Loucy (cell line): ENCODE measurements at regions not wholly inside any gene's neighbourhood (a gene's known extent, or its start where the extent isn't known, plus 50 kb on each side); places are given as distances from the start of the nearest gene placed in this dataset.

Source experiments
- H2AFZ ChIP-seq: fragments of 200-600 bp; sonication (generic); 2 replicates; pipeline ENCODE4 v1.6.0; 2016; ENCODE audit warnings: antibody characterized with exemption, mild to moderate bottlenecking, low read length, moderate library complexity
- H3F3A ChIP-seq: fragments of 200-600 bp; 2 replicates; pipeline ENCODE4 v1.6.0; 2016; ENCODE audit warnings: antibody characterized with exemption, low read depth, mild to moderate bottlenecking
- H3K27me3 ChIP-seq: fragments of 200-600 bp; sonication (generic); 2 replicates; pipeline ENCODE4 v1.6.1; 2014; ENCODE audit warnings: low read length, mild to moderate bottlenecking; ENCODE audit not compliant: insufficient read depth, poor library complexity, severe bottlenecking
- H3K36me3 ChIP-seq: fragments of 200-600 bp; sonication (generic); 2 replicates; pipeline ENCODE4 v1.6.1; 2016; ENCODE audit warnings: low read length; ENCODE audit not compliant: insufficient read depth
- H3K4me1 ChIP-seq: fragments of 200-600 bp; sonication (generic); 2 replicates; pipeline ENCODE4 v1.5.1; 2014; ENCODE audit warnings: low read length, mild to moderate bottlenecking; ENCODE audit not compliant: insufficient read depth, poor library complexity, severe bottlenecking
- H3K4me2 ChIP-seq: fragments of 200-600 bp; sonication (generic); 2 replicates; pipeline ENCODE4 v1.6.0; 2014; ENCODE audit warnings: antibody characterized with exemption, low read length, low read depth, mild to moderate bottlenecking; ENCODE audit not compliant: poor library complexity, severe bottlenecking
- H3K4me3 ChIP-seq: fragments of 200-600 bp; sonication (generic); 2 replicates; pipeline ENCODE4 v1.5.1; 2014; ENCODE audit warnings: low read length, mild to moderate bottlenecking, mixed read lengths; ENCODE audit not compliant: poor library complexity, severe bottlenecking
- H3K79me2 ChIP-seq: fragments of 200-600 bp; sonication (generic); 2 replicates; pipeline ENCODE4 v1.6.1; 2014; ENCODE audit warnings: low read length; ENCODE audit not compliant: insufficient read depth
- H3K9ac ChIP-seq: fragments of 200-600 bp; sonication (generic); 2 replicates; pipeline ENCODE4 v1.6.0; 2014; ENCODE audit warnings: mild to moderate bottlenecking, low read depth, low read length, moderate library complexity; ENCODE audit not compliant: poor library complexity, severe bottlenecking
- H3K9me2 ChIP-seq: fragments of 200-600 bp; sonication (generic); replicated peaks from 2 replicates; pipeline ENCODE4 v1.6.1; 2016; ENCODE audit warnings: low read depth, low read length, mixed read lengths
- H3K9me3 ChIP-seq: fragments of 200-600 bp; sonication (generic); 2 replicates; pipeline ENCODE4 v1.6.1; 2014; ENCODE audit warnings: mild to moderate bottlenecking, antibody characterized with exemption, low read length, low read depth; ENCODE audit not compliant: insufficient read depth
- H4K20me1 ChIP-seq: fragments of 200-600 bp; sonication (generic); 2 replicates; pipeline ENCODE4 v1.6.0; 2014; ENCODE audit warnings: antibody characterized with exemption, low read length, mild to moderate bottlenecking; ENCODE audit not compliant: insufficient read depth, poor library complexity, severe bottlenecking
- CTCF ChIP-seq: fragments of 200-600 bp; sonication (generic); conservative IDR thresholded peaks from 2 replicates; pipeline ENCODE4 v1.5.1; 2014; ENCODE audit warnings: mild to moderate bottlenecking, antibody characterized with exemption, low read length
- EZH2phosphoT487 ChIP-seq: fragments of 200-600 bp; IDR thresholded peaks from 2 replicates; pipeline ENCODE4 v1.6.1; 2018; ENCODE audit warnings: antibody characterized with exemption, mild to moderate bottlenecking, moderate library complexity, borderline replicate concordance

GRCh38 chr4:22055954-22056353, 107.4 kb upstream of the KCNIP4 start:
- TF ChIP-seq EZH2phosphoT487 = no peak
- TF ChIP-seq CTCF = no peak
- Histone ChIP-seq H3F3A (no peaks in the 10 kb centered on the region), H3K9ac (no peak overlapping the region), H4K20me1 (no peaks in the 10 kb centered on the region), H2AFZ (no peak overlapping the region), H3K9me2 (no peaks in the 10 kb centered on the region), H3K4me2 (no peak overlapping the region), H3K4me1 (no peaks in the 10 kb centered on the region), H3K27me3 (no peaks in the 10 kb centered on the region), H3K4me3 (no peak overlapping the region), H3K36me3 (no peaks in the 10 kb centered on the region), H3K9me3 (no peaks in the 10 kb centered on the region), H3K79me2 (no peaks in the 10 kb centered on the region)

- no peaks in the 10 kb centered on the region for H3K36me3 ChIP-seq
- no peak for TF ChIP-seq CTCF
- no peak for TF ChIP-seq EZH2phosphoT487
- H3K27me3 ChIP-seq = no peaks in the 10 kb centered on the region
- H3K4me1 ChIP-seq = no peaks in the 10 kb centered on the region
- H3K4me3 ChIP-seq = no peak overlapping the region
- H2AFZ ChIP-seq = no peak overlapping the region
- H4K20me1 ChIP-seq = no peaks in the 10 kb centered on the region
- H3K79me2 ChIP-seq = no peaks in the 10 kb centered on the region
- no peaks in the 10 kb centered on the region for H3F3A ChIP-seq
- no peaks in the 10 kb centered on the region for H3K9me3 ChIP-seq
- H3K4me2 ChIP-seq = no peak overlapping the region
- H3K9ac ChIP-seq = no peak overlapping the region
- H3K9me2 ChIP-seq = no peaks in the 10 kb centered on the region
Measured at GRCh38 chr4:22052076-22052475, 103.5 kb upstream of the KCNIP4 start.

DNA sequence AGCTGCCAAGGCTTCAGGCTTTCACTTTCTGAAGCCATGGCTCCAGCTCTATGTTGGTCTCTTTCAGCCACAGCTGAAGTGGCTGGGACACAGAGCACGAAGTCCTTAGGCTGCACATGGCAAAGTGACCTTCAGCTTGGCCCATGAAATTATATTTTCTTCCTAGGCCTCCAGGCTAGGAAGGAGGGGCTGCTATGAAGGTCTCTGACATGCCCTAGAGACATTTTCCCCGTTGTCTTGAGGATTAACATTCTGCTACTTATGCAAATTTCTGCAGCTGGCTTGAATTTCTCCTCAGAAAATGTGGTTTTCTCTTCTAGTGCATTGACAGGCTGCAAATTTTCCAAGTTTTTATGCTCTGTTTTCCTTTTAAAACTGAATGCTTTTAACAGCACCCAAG, 99.8 kb upstream of the KCNIP4 start:
- Histone ChIP-seq H4K20me1 (no peaks in the 10 kb centered on the region), H3K36me3 (no peaks in the 10 kb centered on the region), H3K27me3 (no peaks in the 10 kb centered on the region), H3K4me1 (no peaks in the 10 kb centered on the region), H2AFZ (no peak overlapping the region), H3K4me2 (no peak overlapping the region), H3K79me2 (no peaks in the 10 kb centered on the region), H3K9ac (no peak overlapping the region), H3K9me2 (no peaks in the 10 kb centered on the region), H3F3A (no peaks in the 10 kb centered on the region), H3K9me3 (no peaks in the 10 kb centered on the region), H3K4me3 (no peak overlapping the region)
- no peak for TF ChIP-seq EZH2phosphoT487
- no peak for TF ChIP-seq CTCF
